SK-N-SH treated with all-trans-retinoic acid at 6 μM for 48 hours (cell line): ENCODE measurements at regions not wholly inside any gene's neighbourhood (a gene's known extent, or its start where the extent isn't known, plus 50 kb on each side); places are given as distances from the start of the nearest gene placed in this dataset.

ENCODE experiments used
- RARB ChIP-seq: fragments of 250-450 bp; sonication (Bioruptor Pico); IDR thresholded peaks from 2 replicates; pipeline ENCODE4 v1.8.0; 2021; ENCODE audit warnings: mild to moderate bottlenecking, moderate library complexity
- SNAI2 ChIP-seq: fragments of 250-450 bp; sonication (Bioruptor Pico); IDR thresholded peaks from 2 replicates; pipeline ENCODE4 v1.5.0; 2020; ENCODE audit warnings: mild to moderate bottlenecking, moderate library complexity
- ZC3H10 ChIP-seq: fragments of 250-450 bp; sonication (Bioruptor Pico); IDR thresholded peaks from 2 replicates; pipeline ENCODE4 v1.5.1; 2021; ENCODE audit warnings: mild to moderate bottlenecking, moderate library complexity
- ZNF70 ChIP-seq: fragments of 450-650 bp; formaldehyde crosslinking; IDR thresholded peaks from 2 replicates; pipeline ENCODE4 v1.5.0; 2020; ENCODE audit warnings: mild to moderate bottlenecking, moderate library complexity

GRCh38 chr6:122165014-122165413, 234.4 kb upstream of the HSF2 start:
- TF ChIP-seq ZNF70 (CRISPR knock-in tag) = no peak
- no peak for TF ChIP-seq RARB (CRISPR knock-in tag)
- no peak for TF ChIP-seq ZC3H10 (CRISPR knock-in tag)
- TF ChIP-seq SNAI2 (CRISPR knock-in tag) = no peak
